OCI-LY3 (cell line): ENCODE measurements at regions not wholly inside any gene's neighbourhood (a gene's known extent, or its start where the extent isn't known, plus 50 kb on each side); places are given as distances from the start of the nearest gene placed in this dataset.

Source experiments
- H2AFZ ChIP-seq: fragments of 200-600, 300-600 bp; shearing (Covaris generic); 2 replicates; pipeline ENCODE4 v1.6.0; 2014; ENCODE audit warnings: antibody characterized with exemption, low read depth, low read length
- H3K27ac ChIP-seq: fragments of 200-600, 300-600 bp; sonication (generic); 2 replicates; pipeline ENCODE4 v1.5.1; 2014; ENCODE audit warnings: mild to moderate bottlenecking, low read length, moderate library complexity, mixed read lengths
- H3K27me3 ChIP-seq: fragments of 200-600, 300-600 bp; sonication (generic); 2 replicates; pipeline ENCODE4 v1.6.1; 2014; ENCODE audit warnings: low read depth, low read length, mixed read lengths
- H3K36me3 ChIP-seq: fragments of 200-600, 300-600 bp; sonication (generic); replicated peaks from 2 replicates; pipeline ENCODE3; 2014; ENCODE audit warnings: low read depth, low read length, mixed read lengths
- H3K4me1 ChIP-seq: fragments of 300-600, 200-600 bp; sonication (generic); 2 replicates; pipeline ENCODE4 v1.6.1; 2014; ENCODE audit warnings: low read length, mixed read lengths
- H3K4me2 ChIP-seq: fragments of 200-600, 300-600 bp; sonication (generic); 2 replicates; pipeline ENCODE4 v1.6.1; 2014; ENCODE audit warnings: low read length, mixed read lengths
- H3K4me3 ChIP-seq: fragments of 300-600, 200-600 bp; sonication (generic); 2 replicates; pipeline ENCODE4 v1.5.1; 2014; ENCODE audit warnings: antibody characterized with exemption, mild to moderate bottlenecking, low read length, moderate library complexity
- H3K79me2 ChIP-seq: fragments of 300-600, 200-600 bp; shearing (Covaris generic); 2 replicates; pipeline ENCODE4 v1.6.1; 2014; ENCODE audit warnings: mild to moderate bottlenecking, low read length, mixed read lengths
- H3K9ac ChIP-seq: fragments of 300-600, 200-600 bp; shearing (Covaris generic); 2 replicates; pipeline ENCODE4 v1.6.0; 2014; ENCODE audit warnings: mild to moderate bottlenecking, low read length, moderate library complexity
- H3K9me3 ChIP-seq: fragments of 200-600, 300-600 bp; shearing (Covaris generic); 2 replicates; pipeline ENCODE4 v1.6.1; 2014; ENCODE audit warnings: low read length, mixed read lengths; ENCODE audit not compliant: insufficient read depth
- H4K20me1 ChIP-seq: fragments of 200-600, 300-600 bp; sonication (generic); 2 replicates; pipeline ENCODE4 v1.6.1; 2016; ENCODE audit warnings: low read length, mixed read lengths; ENCODE audit not compliant: insufficient read depth
- EZH2phosphoT487 ChIP-seq: fragments of 200-600 bp; shearing (Covaris generic); IDR thresholded peaks from 2 replicates; pipeline ENCODE4 v1.6.1; 2018; ENCODE audit warnings: antibody characterized with exemption, mixed run types, low read depth
- TF ChIP-seq, protein P1 (sequence below): fragments of 200-600, 300-600 bp; sonication (generic); IDR thresholded peaks from 2 replicates; pipeline ENCODE4 v1.5.1; 2014; ENCODE audit warnings: antibody characterized with exemption, low read length, low read depth

DNA sequence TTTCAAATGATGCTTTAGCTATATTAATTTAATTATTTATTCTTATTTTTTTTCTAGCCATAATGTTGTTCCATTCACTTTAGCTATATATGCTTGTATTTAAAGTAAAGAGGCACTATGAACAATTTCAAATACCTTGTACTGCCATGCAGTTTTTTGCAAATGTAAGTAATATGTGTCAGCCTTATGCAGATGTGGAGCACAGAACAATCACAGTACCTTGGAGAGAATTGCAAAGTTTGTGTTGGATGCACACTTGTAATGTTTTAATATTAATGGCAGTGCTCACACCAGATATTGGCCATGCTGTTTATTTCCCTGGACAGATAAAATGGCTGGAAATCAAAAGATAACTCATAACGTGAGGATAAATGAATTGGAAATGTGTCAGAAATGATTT, 663.5 kb upstream of the SEMA3D start:
- Histone ChIP-seq H3K9me3 (no peaks in the 10 kb centered on the region), H2AFZ (no peak overlapping the region), H3K9ac (no peak overlapping the region), H4K20me1 (no peaks in the 10 kb centered on the region), H3K79me2 (no peaks in the 10 kb centered on the region), H3K4me3 (no peak overlapping the region), H3K4me1 (peaks cover 3% of the 10 kb centered on the region; the same call in 1 of the 2 replicates), H3K27ac (no peak overlapping the region), H3K27me3 (no peaks in the 10 kb centered on the region), H3K4me2 (no peak overlapping the region), H3K36me3 (no peaks in the 10 kb centered on the region)
- no peak for TF ChIP-seq EZH2phosphoT487
- TF ChIP-seq, protein P1, sequence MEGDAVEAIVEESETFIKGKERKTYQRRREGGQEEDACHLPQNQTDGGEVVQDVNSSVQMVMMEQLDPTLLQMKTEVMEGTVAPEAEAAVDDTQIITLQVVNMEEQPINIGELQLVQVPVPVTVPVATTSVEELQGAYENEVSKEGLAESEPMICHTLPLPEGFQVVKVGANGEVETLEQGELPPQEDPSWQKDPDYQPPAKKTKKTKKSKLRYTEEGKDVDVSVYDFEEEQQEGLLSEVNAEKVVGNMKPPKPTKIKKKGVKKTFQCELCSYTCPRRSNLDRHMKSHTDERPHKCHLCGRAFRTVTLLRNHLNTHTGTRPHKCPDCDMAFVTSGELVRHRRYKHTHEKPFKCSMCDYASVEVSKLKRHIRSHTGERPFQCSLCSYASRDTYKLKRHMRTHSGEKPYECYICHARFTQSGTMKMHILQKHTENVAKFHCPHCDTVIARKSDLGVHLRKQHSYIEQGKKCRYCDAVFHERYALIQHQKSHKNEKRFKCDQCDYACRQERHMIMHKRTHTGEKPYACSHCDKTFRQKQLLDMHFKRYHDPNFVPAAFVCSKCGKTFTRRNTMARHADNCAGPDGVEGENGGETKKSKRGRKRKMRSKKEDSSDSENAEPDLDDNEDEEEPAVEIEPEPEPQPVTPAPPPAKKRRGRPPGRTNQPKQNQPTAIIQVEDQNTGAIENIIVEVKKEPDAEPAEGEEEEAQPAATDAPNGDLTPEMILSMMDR: no peak

GRCh38 chr7:85840554-85840953, 653.7 kb upstream of the SEMA3D start:
- Histone ChIP-seq H3K27me3 (no peaks in the 10 kb centered on the region), H4K20me1 (no peaks in the 10 kb centered on the region), H2AFZ (no peak overlapping the region), H3K36me3 (no peaks in the 10 kb centered on the region), H3K4me3 (no peak overlapping the region), H3K9me3 (no peaks in the 10 kb centered on the region), H3K79me2 (no peaks in the 10 kb centered on the region), H3K27ac (no peak overlapping the region), H3K9ac (no peak overlapping the region), H3K4me2 (no peak overlapping the region), H3K4me1 (no peaks in the 10 kb centered on the region)
- no peak for TF ChIP-seq EZH2phosphoT487
- TF ChIP-seq, protein P1: no peak

- H2AFZ ChIP-seq: no peak overlapping the region
- H3K36me3 ChIP-seq: no peaks in the 10 kb centered on the region
- no peak overlapping the region for H3K4me3 ChIP-seq
- no peak overlapping the region for H3K27ac ChIP-seq
- H3K4me2 ChIP-seq: no peak overlapping the region
- TF ChIP-seq, protein P1: no peak
- no peak for TF ChIP-seq EZH2phosphoT487
- H3K79me2 ChIP-seq: no peaks in the 10 kb centered on the region
- no peaks in the 10 kb centered on the region for H4K20me1 ChIP-seq
- no peaks in the 10 kb centered on the region for H3K4me1 ChIP-seq
- H3K27me3 ChIP-seq: no peaks in the 10 kb centered on the region
- H3K9me3 ChIP-seq: no peaks in the 10 kb centered on the region
- no peak overlapping the region for H3K9ac ChIP-seq
These were observed 646.2 kb upstream of the SEMA3D start for GRCh38 chr7:85833066-85833465.

DNA sequence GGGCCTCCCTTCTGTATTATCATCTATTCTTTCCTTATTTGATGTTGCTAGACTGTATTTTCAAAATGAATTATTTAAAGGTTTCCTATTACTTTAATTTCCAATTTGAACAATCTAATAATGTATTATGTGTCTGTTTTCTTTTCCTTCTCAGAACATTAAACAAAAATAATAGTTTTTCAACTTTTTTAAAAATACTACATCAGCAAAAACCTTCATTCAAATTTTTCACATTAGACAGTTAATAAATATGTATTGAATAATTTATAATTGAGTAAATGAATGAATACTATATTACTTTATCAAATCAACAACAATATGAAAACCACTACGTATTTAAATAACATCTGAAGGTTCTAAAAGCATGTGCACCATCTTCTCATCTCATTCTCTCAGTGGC, 644.1 kb upstream of the SEMA3D start:
- TF ChIP-seq, protein P1: no peak
- TF ChIP-seq EZH2phosphoT487: no peak
- Histone ChIP-seq H3K27me3 (no peaks in the 10 kb centered on the region), H3K9ac (no peak overlapping the region), H4K20me1 (no peaks in the 10 kb centered on the region), H3K27ac (no peak overlapping the region), H3K4me2 (no peak overlapping the region), H2AFZ (no peak overlapping the region), H3K4me1 (no peaks in the 10 kb centered on the region), H3K4me3 (no peak overlapping the region), H3K36me3 (no peaks in the 10 kb centered on the region), H3K79me2 (no peaks in the 10 kb centered on the region), H3K9me3 (no peaks in the 10 kb centered on the region)
